ENCODE measurements at regions not wholly inside any gene's neighbourhood (a gene's known extent, or its start where the extent isn't known, plus 50 kb on each side); places are given as distances from the start of the nearest gene placed in this dataset.
A peak's percentile ranks its signal among the peaks of the same experiment; 100 is the strongest.

GRCh38 chr13:70668293-70668692 is 560.0 kb upstream of the KLHL1 start:
- Histone ChIP-seq H3K27ac (ENCODE audit: low read length) (peak overlapping the region; percentile 91), H3K4me2 (ENCODE audit: low read length) (peak overlapping the region; percentile 62), H4K20me1 (ENCODE audit: low read length) (no peaks in the 10 kb centered on the region), H3F3A (ENCODE audit: low read length, unreplicated experiment) (peaks cover 5% of the 10 kb centered on the region), H3K4me1 (ENCODE audit: insufficient read depth, low read length) (peaks cover 26% of the 10 kb centered on the region), H3K9ac (ENCODE audit: low read length) (peak overlapping the region; percentile 46; the same call in 1 of the 2 replicates), H3K4me3 (ENCODE audit: low read length) (peak overlapping the region; percentile 39; the same call in 1 of the 2 replicates), H3K79me2 (ENCODE audit: low read length) (no peaks in the 10 kb centered on the region), H2AFZ (ENCODE audit: low read length) (no peak overlapping the region), H3K36me3 (ENCODE audit: low read depth, low read length) (no peaks in the 10 kb centered on the region), H3K9me3 (ENCODE audit: low read length) (no peaks in the 10 kb centered on the region), H3K27me3 (ENCODE audit: low read length) (no peaks in the 10 kb centered on the region), H3K9me2 (replicated peaks; ENCODE audit: low read length) (no peaks in the 10 kb centered on the region)
- POLR2A ChIA-PET (ENCODE audit: unreplicated experiment), result no interaction called here
- intact Hi-C loops (cut with micrococcal nuclease), result loop anchor here (5.0 kb wide), 1 partner anchor 34 kb away; no protein-coding TSS in a partner anchor
- CTCF ChIA-PET, result no interaction called here
- no peak for TF ChIP-seq CTCF (conservative IDR thresholded peaks at IDR 0.05; ENCODE audit: low read depth, low read length)
- no peak for TF ChIP-seq EZH2phosphoT487 (IDR thresholded peaks at IDR 0.05; ENCODE audit: borderline replicate concordance, low read length)
- TF ChIP-seq EZH2 (IDR thresholded peaks at IDR 0.05; ENCODE audit: low read length, unreplicated experiment), result no peak
- BruUV-seq (replicated peaks), result no TSS peak
- DNase-seq (peak; percentile 87), ATAC-seq (peak; percentile 85)

- ATAC-seq (no peak), DNase-seq (no peak)
- no peaks in the 10 kb centered on the region for H4K20me1 ChIP-seq (ENCODE audit: low read length)
- no peaks in the 10 kb centered on the region for H3K36me3 ChIP-seq (ENCODE audit: low read depth, low read length)
- 0 out of 2 replicates have a peak overlapping the region, but pooled peaks have one; percentile 16 for H2AFZ ChIP-seq (ENCODE audit: low read length)
- peaks cover 5% of the 10 kb centered on the region for H3F3A ChIP-seq (ENCODE audit: low read length, unreplicated experiment)
- H3K9me3 ChIP-seq (ENCODE audit: low read length), result no peaks in the 10 kb centered on the region
- no TSS peak for BruUV-seq (replicated peaks)
- no peak overlapping the region for H3K27ac ChIP-seq (ENCODE audit: low read length)
- no peak overlapping the region for H3K9ac ChIP-seq (ENCODE audit: low read length)
- POLR2A ChIA-PET (ENCODE audit: unreplicated experiment), result interaction anchor here (0.7 kb wide), 1 partner anchor 155 kb away, joined by 7 read pairs; no protein-coding TSS in a partner anchor
- no peaks in the 10 kb centered on the region for H3K27me3 ChIP-seq (ENCODE audit: low read length)
- H3K9me2 ChIP-seq (replicated peaks; ENCODE audit: low read length), result no peaks in the 10 kb centered on the region
- TF ChIP-seq CTCF (conservative IDR thresholded peaks at IDR 0.05; ENCODE audit: low read depth, low read length), result no peak
- TF ChIP-seq EZH2 (IDR thresholded peaks at IDR 0.05; ENCODE audit: low read length, unreplicated experiment), result no peak
- no peak for TF ChIP-seq EZH2phosphoT487 (IDR thresholded peaks at IDR 0.05; ENCODE audit: borderline replicate concordance, low read length)
- no peak overlapping the region for H3K4me3 ChIP-seq (ENCODE audit: low read length)
- no peak overlapping the region for H3K4me2 ChIP-seq (ENCODE audit: low read length)
- intact Hi-C loops (cut with micrococcal nuclease), result loop anchor here (5.0 kb wide), 1 partner anchor 35 kb away; no protein-coding TSS in a partner anchor
- no peaks in the 10 kb centered on the region for H3K79me2 ChIP-seq (ENCODE audit: low read length)
- H3K4me1 ChIP-seq (ENCODE audit: insufficient read depth, low read length), result peaks cover 26% of the 10 kb centered on the region
- CTCF ChIA-PET, result no interaction called here
Observed at GRCh38 chr13:70666883-70667556, 558.8 kb upstream of the KLHL1 start.
